ENCODE measurements at regions not wholly inside any gene's neighbourhood (a gene's known extent, or its start where the extent isn't known, plus 50 kb on each side); places are given as distances from the start of the nearest gene placed in this dataset.

DNA sequence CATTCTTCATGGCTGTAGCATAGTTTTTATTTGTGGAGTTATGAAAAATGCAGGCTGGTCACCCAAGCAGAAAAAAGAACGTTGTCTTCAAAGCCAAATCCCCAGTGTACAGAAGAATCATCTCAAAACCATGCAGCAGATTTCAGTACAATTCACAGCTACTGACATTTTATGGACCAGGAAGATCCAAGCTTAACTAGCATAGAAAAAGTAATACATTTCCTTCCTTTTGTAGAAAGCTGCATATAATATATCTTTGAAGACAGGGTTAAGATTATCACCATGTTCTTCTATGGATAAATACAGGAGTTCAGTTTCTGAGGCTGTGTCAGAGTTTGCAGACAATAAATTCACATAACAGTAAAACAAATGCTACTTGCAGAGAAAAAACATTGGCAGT lies 1054.8 kb upstream of the C9orf72 start:
- 0% methylated on average over 1 of the region's 1 CpG for WGBS (ENCODE audit: low lambda C conversion rate)
- Histone ChIP-seq H3K27me3 (ENCODE audit: control insufficient read depth in 1 of 2, insufficient read depth in 2 of 2, low read length in 2 of 2) (no peaks in the 10 kb centered on the region), H3K79me2 (ENCODE audit: insufficient read depth, low read length) (no peaks in the 10 kb centered on the region), H3K36me3 (replicated peaks in 1 of 2; ENCODE audit: control insufficient read depth in 1 of 2, insufficient read depth in 2 of 2, low read length in 2 of 2) (no peaks in the 10 kb centered on the region), H4K20me1 (ENCODE audit: insufficient read depth, low read length) (no peaks in the 10 kb centered on the region), H3K9me3 (ENCODE audit: low read length) (no peaks in the 10 kb centered on the region), H3K4me2 (ENCODE audit: low read depth, low read length) (no peak overlapping the region), H3K9ac (ENCODE audit: insufficient read depth, low read depth, low read length) (no peak overlapping the region), H3K4me3 (replicated peaks in 1 of 3; ENCODE audit: insufficient read depth in 1 of 3, low read depth in 2 of 3, low read length in 3 of 3) (no peak overlapping the region), H3K27ac (ENCODE audit: extremely low read length, insufficient read depth, low read length) (no peak overlapping the region), H3K4me1 (ENCODE audit: insufficient read depth, low read length) (no peaks in the 10 kb centered on the region), H2AFZ (ENCODE audit: low read length) (no peak overlapping the region)
- ATAC-seq: no peak
- POLR2A ChIA-PET: no interaction called here
- no TSS peak for BruUV-seq (replicated peaks)
- CTCF ChIA-PET (ENCODE audit: low intra/inter-chr PET ratio, low total read pairs): no interaction called here
- no peak for FAIRE-seq
- intact Hi-C loops (cut with micrococcal nuclease; ENCODE audit: unreplicated experiment) (no loop called here), in situ Hi-C loops (cut with HindIII; ENCODE audit: extremely low pct_ligation_motif_present, low pct_unique_long_range_greater_than_20kb) (no loop called here)
- DNase-seq (ENCODE audit: low spot score): no peak
- no peak for TF ChIP-seq ZNF124 (CRISPR knock-in tag; IDR thresholded peaks at IDR 0.05)
- TF ChIP-seq CENPT (CRISPR knock-in tag; IDR thresholded peaks at IDR 0.05; ENCODE audit: low read depth): no peak

- Histone ChIP-seq H3K9ac (ENCODE audit: insufficient read depth, low read depth, low read length) (no peak overlapping the region), H3K79me2 (ENCODE audit: insufficient read depth, low read length) (no peaks in the 10 kb centered on the region), H3K4me2 (ENCODE audit: low read depth, low read length) (no peak overlapping the region), H3K4me3 (replicated peaks in 1 of 3; ENCODE audit: insufficient read depth in 1 of 3, low read depth in 2 of 3, low read length in 3 of 3) (no peak overlapping the region), H2AFZ (ENCODE audit: low read length) (no peak overlapping the region), H3K36me3 (replicated peaks in 1 of 2; ENCODE audit: control insufficient read depth in 1 of 2, insufficient read depth in 2 of 2, low read length in 2 of 2) (no peaks in the 10 kb centered on the region), H3K4me1 (ENCODE audit: insufficient read depth, low read length) (no peaks in the 10 kb centered on the region), H4K20me1 (ENCODE audit: insufficient read depth, low read length) (no peaks in the 10 kb centered on the region), H3K9me3 (ENCODE audit: low read length) (no peaks in the 10 kb centered on the region), H3K27me3 (ENCODE audit: control insufficient read depth in 1 of 2, insufficient read depth in 2 of 2, low read length in 2 of 2) (no peaks in the 10 kb centered on the region), H3K27ac (ENCODE audit: extremely low read length, insufficient read depth, low read length) (no peak overlapping the region)
- CTCF ChIA-PET (ENCODE audit: low intra/inter-chr PET ratio, low total read pairs): no interaction called here
- TF ChIP-seq CTCF (CRISPR knock-in tag; IDR thresholded peaks at IDR 0.05) (peak; percentile 24), ZNF136 (CRISPR knock-in tag; IDR thresholded peaks at IDR 0.05; ENCODE audit: low read depth) (no peak)
- no TSS peak for BruUV-seq (replicated peaks)
- intact Hi-C loops (cut with micrococcal nuclease; ENCODE audit: unreplicated experiment) (no loop called here), in situ Hi-C loops (cut with HindIII; ENCODE audit: extremely low pct_ligation_motif_present, low pct_unique_long_range_greater_than_20kb) (no loop called here)
- DNase-seq (ENCODE audit: low spot score) (peak; percentile 8), FAIRE-seq (no peak), ATAC-seq (no peak)
- POLR2A ChIA-PET: no interaction called here
- WGBS (ENCODE audit: low lambda C conversion rate): 47% methylated on average over 3 of the region's 3 CpGs
Measured at GRCh38 chr9:28648723-28649122, 1075.4 kb upstream of the C9orf72 start.
